ENCODE measurements at regions not wholly inside any gene's neighbourhood (a gene's known extent, or its start where the extent isn't known, plus 50 kb on each side); places are given as distances from the start of the nearest gene placed in this dataset.

DNA sequence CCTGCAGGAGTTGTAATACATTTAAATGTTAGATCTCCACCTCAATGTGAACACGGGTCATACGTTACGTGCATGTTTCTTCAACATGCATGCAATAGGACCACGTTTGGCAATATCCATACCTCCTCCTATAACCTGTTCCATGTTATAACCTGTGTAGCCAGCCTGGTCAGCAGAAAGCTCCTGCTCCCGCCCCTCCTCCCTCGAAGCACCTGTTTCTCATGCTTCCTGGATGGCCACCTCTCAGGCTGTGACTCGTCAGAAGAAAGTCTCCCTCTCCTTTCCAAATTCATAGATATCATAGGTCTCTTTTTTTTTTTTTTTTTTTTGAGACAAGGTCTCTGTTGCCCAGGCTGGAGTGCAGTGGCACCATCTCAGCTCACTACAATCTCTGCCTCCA is 96.5 kb downstream of the HMX1 start:
- 94 to 98% methylated on average over 7 of the region's 7 CpGs for WGBS, 2 experiments
- Histone ChIP-seq H3K36me3 (ENCODE audit: control insufficient read depth, insufficient read depth, low read length) (no peaks in the 10 kb centered on the region), H3K9me3 (ENCODE audit: control insufficient read depth, low read length) (no peaks in the 10 kb centered on the region), H3K4me3 (ENCODE audit: insufficient read depth, low read depth, low read length) (no peak overlapping the region), H3K27ac (ENCODE audit: insufficient read depth, low read depth, low read length, poor library complexity, severe bottlenecking) (no peak overlapping the region), H3K4me1 (ENCODE audit: control insufficient read depth, insufficient read depth, low read length) (peaks cover 4% of the 10 kb centered on the region), H3K27me3 (ENCODE audit: control insufficient read depth, insufficient read depth, low read length, poor library complexity, severe bottlenecking) (no peaks in the 10 kb centered on the region)

DNA sequence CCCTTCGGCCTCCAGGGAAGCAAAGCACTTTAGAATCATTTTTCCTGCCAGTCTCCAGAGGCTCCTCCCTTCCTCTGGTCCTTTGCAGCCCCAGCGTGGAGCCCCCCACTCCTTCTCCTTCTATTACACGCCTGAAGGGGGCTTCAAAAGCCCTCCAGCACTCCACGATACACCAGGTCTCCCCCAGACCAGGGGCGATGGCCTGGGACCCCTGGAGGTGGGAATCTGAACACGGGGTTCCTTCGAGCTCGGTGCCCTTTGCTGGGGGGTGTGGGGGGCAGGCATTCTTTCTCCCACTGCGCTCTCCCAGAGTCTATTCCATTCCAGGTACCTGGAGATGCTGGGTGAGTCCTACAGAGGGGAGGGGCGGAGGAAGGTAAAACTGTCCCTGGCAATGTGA is 97.6 kb downstream of the HMX1 start:
- Histone ChIP-seq H3K4me1 (ENCODE audit: control insufficient read depth, insufficient read depth, low read length) (peaks cover 4% of the 10 kb centered on the region), H3K9me3 (ENCODE audit: control insufficient read depth, low read length) (no peaks in the 10 kb centered on the region), H3K36me3 (ENCODE audit: control insufficient read depth, insufficient read depth, low read length) (no peaks in the 10 kb centered on the region), H3K27ac (ENCODE audit: insufficient read depth, low read depth, low read length, poor library complexity, severe bottlenecking) (no peak overlapping the region), H3K4me3 (ENCODE audit: insufficient read depth, low read depth, low read length) (no peak overlapping the region), H3K27me3 (ENCODE audit: control insufficient read depth, insufficient read depth, low read length, poor library complexity, severe bottlenecking) (no peaks in the 10 kb centered on the region)
- WGBS, 2 experiments, result 89 to 91% methylated on average over 10 of the region's 10 CpGs

DNA sequence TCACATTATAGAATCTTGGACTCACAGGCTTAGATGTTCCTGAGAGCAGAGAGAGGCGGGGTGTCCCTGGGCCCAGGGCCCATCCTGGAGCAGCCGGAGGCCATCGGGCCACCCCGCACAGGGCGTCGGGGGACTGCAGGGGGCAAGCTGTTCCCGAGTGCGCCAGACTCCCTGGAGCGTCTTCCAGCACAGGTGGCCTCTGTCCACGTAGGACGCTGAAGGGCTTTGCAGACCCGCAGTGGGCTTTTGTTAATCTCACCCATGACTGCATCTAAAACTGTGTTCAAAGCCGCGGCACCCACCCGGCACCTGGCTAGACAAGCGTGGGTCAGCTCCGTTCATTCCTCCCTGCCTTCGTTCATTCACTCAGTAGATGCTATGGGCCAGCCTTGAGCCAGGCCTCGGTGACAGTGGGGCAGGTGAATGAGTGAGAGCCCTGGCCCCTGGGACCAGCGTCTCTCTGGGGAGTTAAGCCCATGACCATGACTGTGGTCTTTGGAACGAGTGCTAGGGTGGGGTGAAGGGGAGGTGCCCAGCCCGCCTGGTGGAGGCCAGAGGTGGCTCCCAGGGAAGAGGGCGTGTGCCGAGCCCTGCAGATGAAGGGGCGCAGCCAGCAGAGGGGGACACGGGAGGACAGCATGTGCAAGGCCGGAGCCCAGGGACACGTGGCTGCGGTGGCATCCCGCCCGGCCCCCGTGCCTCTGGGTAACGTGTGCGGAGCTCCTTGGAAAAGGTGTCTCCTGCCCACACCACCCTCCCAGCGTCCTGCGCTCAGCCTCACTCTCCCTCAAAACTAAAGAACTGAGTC is 98.3 kb downstream of the HMX1 start:
- Histone ChIP-seq H3K4me3 (ENCODE audit: insufficient read depth, low read depth, low read length) (no peak overlapping the region), H3K27me3 (ENCODE audit: control insufficient read depth, insufficient read depth, low read length, poor library complexity, severe bottlenecking) (no peaks in the 10 kb centered on the region), H3K9me3 (ENCODE audit: control insufficient read depth, low read length) (no peaks in the 10 kb centered on the region), H3K36me3 (ENCODE audit: control insufficient read depth, insufficient read depth, low read length) (no peaks in the 10 kb centered on the region), H3K4me1 (ENCODE audit: control insufficient read depth, insufficient read depth, low read length) (peaks cover 4% of the 10 kb centered on the region), H3K27ac (ENCODE audit: insufficient read depth, low read depth, low read length, poor library complexity, severe bottlenecking) (no peak overlapping the region)
- WGBS, 2 experiments, result 91 to 93% methylated on average over 36 of the region's 36 CpGs

DNA sequence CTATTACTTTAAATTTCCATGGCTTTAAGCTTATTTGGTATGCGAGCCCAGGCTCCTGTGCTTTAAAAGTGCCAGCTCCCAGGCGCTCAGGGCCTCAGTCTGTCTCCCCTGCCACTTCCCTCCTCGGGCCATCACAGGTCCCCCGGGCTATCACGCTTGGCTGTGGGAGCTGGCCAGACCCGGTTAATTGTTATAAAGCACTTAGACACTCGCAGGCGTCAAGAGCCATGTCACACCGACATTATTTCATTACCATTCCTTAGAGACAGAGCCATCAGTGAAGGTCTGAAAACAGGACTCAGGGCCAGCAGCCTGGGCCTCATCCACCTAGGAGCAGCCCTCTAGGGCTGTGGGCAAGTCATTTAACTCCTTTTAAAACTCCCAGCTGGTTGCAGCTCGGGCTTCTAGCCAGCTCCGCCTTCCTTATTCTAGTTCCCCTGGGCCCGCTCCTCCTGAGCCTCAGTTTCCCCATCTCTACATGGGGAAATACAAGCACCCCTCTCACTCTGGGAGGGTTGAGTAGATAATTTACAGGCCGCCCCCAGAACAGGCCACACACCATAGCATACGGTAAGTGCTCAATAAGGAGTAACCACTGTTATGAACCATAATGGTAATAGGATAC is 99.0 kb downstream of the HMX1 start:
- Histone ChIP-seq H3K36me3 (ENCODE audit: control insufficient read depth, insufficient read depth, low read length) (no peaks in the 10 kb centered on the region), H3K4me1 (ENCODE audit: control insufficient read depth, insufficient read depth, low read length) (peaks cover 4% of the 10 kb centered on the region), H3K27ac (ENCODE audit: insufficient read depth, low read depth, low read length, poor library complexity, severe bottlenecking) (no peak overlapping the region), H3K9me3 (ENCODE audit: control insufficient read depth, low read length) (no peaks in the 10 kb centered on the region), H3K27me3 (ENCODE audit: control insufficient read depth, insufficient read depth, low read length, poor library complexity, severe bottlenecking) (no peaks in the 10 kb centered on the region), H3K4me3 (ENCODE audit: insufficient read depth, low read depth, low read length) (no peak overlapping the region)
- 88% methylated on average over 12 to 14 of the region's 14 CpGs for WGBS, 2 experiments

DNA sequence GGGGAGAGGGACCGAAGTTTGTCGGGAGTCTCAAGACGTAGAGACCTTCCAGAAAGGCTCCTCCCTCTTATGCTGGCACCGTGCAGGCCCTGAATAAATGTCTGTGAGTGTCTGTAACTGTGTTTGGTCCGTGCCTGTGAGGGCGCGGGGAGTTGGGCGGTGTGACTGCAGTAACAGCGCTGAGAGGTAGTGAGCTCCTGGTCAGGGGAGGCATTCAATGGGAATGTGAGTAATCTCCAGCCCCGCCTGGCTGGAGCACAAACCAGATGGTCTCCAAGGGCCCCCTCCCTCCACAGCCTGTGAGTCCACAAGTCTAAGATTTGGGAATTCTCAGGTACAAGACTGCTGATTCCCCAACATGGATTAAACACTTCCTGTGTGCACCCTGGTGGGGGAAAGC is 100.0 kb downstream of the HMX1 start:
- H3K4me1 ChIP-seq (ENCODE audit: control insufficient read depth, insufficient read depth, low read length), result peaks cover 4% of the 10 kb centered on the region
- H3K4me3 ChIP-seq (ENCODE audit: insufficient read depth, low read depth, low read length), result no peak overlapping the region
- H3K36me3 ChIP-seq (ENCODE audit: control insufficient read depth, insufficient read depth, low read length), result no peaks in the 10 kb centered on the region
- H3K27me3 ChIP-seq (ENCODE audit: control insufficient read depth, insufficient read depth, low read length, poor library complexity, severe bottlenecking), result no peaks in the 10 kb centered on the region
- no peaks in the 10 kb centered on the region for H3K9me3 ChIP-seq (ENCODE audit: control insufficient read depth, low read length)
- WGBS, 2 experiments, result 88 to 91% methylated on average over 9 of the region's 10 CpGs
- H3K27ac ChIP-seq (ENCODE audit: insufficient read depth, low read depth, low read length, poor library complexity, severe bottlenecking), result no peak overlapping the region

DNA sequence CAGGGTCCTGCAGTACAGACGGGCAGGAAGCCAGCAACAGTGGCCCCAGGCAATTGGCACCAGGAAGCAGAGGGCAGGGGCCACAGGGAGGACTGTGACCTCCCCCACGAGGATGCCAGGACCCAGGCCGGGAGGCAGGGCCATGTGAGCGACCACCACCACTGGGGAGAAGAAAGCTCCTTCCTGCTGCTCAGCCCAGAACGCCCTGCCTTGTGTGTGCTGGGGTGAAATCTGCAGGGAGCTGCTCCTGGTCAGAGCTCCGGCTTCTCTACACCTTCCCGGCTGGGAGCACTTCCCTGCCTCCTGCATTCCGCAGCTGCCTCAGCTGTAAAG is 100.4 kb downstream of the HMX1 start:
- Histone ChIP-seq H3K4me1 (ENCODE audit: control insufficient read depth, insufficient read depth, low read length) (peaks cover 4% of the 10 kb centered on the region), H3K9me3 (ENCODE audit: control insufficient read depth, low read length) (no peaks in the 10 kb centered on the region), H3K4me3 (ENCODE audit: insufficient read depth, low read depth, low read length) (no peak overlapping the region), H3K27ac (ENCODE audit: insufficient read depth, low read depth, low read length, poor library complexity, severe bottlenecking) (no peak overlapping the region), H3K36me3 (ENCODE audit: control insufficient read depth, insufficient read depth, low read length) (no peaks in the 10 kb centered on the region), H3K27me3 (ENCODE audit: control insufficient read depth, insufficient read depth, low read length, poor library complexity, severe bottlenecking) (no peaks in the 10 kb centered on the region)
- 31 to 39% methylated on average over 8 of the region's 8 CpGs for WGBS, 2 experiments

DNA sequence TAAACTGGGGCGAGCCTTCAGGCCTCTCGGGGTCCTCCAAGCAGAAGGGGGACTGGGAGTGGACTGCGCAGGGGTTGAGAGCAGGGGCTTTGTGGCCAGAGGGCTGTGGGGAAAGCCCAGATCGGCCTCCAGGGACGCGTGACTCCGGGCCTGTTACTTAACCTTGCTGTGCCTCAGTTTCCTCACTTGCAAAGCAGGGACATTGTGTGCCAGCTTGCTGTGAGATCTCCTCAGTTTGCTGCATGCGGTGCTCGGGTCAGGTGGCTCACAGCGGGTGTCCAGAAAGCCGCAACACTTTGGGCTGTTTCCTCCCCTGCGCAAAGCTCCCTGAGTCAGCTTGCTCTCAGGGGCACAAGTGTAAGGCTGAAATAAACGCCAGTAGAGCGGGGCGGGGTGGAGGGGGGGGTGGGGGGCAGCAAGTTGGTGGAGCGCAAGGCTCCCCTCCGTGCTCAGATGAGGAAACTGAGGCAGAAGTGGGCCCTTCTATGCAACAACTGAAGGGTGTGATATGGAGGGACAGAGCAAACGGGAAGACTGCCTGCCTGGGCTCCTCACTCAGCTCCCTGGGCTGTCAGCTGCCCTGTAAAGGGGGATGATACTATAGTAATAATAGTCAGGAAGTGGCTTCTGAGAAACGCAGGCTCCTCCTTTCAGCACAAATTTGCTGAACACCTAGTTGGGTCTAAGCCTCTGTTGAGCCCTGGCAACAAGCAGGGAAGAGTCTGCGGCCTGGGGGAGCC is 101.0 kb downstream of the HMX1 start:
- no peaks in the 10 kb centered on the region for H3K9me3 ChIP-seq (ENCODE audit: control insufficient read depth, low read length)
- WGBS, 2 experiments, result 55 to 58% methylated on average over 20 of the region's 20 CpGs
- no peaks in the 10 kb centered on the region for H3K36me3 ChIP-seq (ENCODE audit: control insufficient read depth, insufficient read depth, low read length)
- H3K4me3 ChIP-seq (ENCODE audit: insufficient read depth, low read depth, low read length), result no peak overlapping the region
- H3K27ac ChIP-seq (ENCODE audit: insufficient read depth, low read depth, low read length, poor library complexity, severe bottlenecking), result no peak overlapping the region
- H3K27me3 ChIP-seq (ENCODE audit: control insufficient read depth, insufficient read depth, low read length, poor library complexity, severe bottlenecking), result no peaks in the 10 kb centered on the region
- peaks cover 4% of the 10 kb centered on the region for H3K4me1 ChIP-seq (ENCODE audit: control insufficient read depth, insufficient read depth, low read length)

DNA sequence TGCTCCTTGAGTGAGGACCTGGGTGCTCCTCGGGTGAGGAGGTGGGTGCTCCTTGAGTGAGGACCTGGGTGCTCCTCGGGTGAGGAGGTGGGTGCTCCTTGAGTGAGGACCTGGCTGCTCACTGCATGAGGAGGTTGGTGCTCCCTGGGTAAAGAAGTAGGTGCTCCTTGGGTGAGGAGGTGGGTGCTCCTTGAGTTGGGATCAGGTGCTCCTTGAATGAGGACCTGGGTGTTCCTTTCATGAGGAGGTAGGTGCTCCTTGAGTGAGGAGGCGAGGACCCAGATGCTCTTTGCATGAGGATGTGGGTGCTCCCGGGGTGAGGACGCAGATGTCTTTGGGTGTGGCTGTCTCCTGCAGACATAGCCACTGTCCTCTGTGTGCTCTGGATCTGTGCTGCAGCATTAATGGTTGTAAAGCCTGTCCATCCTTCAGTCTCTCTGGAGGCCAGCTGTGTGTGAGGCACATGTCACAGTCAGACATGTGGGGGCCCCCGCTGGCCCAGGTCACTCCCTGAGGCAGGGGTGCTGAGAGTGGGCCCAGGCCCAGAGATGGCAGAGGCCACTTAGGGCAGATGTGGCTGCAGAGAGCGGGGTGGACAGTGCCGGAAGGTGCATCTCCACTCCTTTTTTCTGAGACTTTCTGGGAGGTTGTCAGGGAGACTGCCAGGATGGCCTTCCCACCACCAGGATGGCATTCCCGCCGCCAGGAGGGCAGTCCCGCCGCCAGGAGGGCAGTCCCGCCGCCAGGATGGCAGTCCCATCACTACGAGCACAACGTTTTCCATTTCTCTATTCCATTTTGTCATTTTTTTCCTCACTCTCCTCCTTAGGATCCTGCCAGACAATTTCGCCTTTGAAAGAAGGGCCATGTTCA is 101.8 kb downstream of the HMX1 start:
- peaks cover 4% of the 10 kb centered on the region for H3K4me1 ChIP-seq (ENCODE audit: control insufficient read depth, insufficient read depth, low read length)
- WGBS, 2 experiments, result 84 to 90% methylated on average over 17 of the region's 17 CpGs
- no peak overlapping the region for H3K27ac ChIP-seq (ENCODE audit: insufficient read depth, low read depth, low read length, poor library complexity, severe bottlenecking)
- no peaks in the 10 kb centered on the region for H3K36me3 ChIP-seq (ENCODE audit: control insufficient read depth, insufficient read depth, low read length)
- H3K9me3 ChIP-seq (ENCODE audit: control insufficient read depth, low read length), result no peaks in the 10 kb centered on the region
- H3K4me3 ChIP-seq (ENCODE audit: insufficient read depth, low read depth, low read length), result no peak overlapping the region
- H3K27me3 ChIP-seq (ENCODE audit: control insufficient read depth, insufficient read depth, low read length, poor library complexity, severe bottlenecking), result no peaks in the 10 kb centered on the region

DNA sequence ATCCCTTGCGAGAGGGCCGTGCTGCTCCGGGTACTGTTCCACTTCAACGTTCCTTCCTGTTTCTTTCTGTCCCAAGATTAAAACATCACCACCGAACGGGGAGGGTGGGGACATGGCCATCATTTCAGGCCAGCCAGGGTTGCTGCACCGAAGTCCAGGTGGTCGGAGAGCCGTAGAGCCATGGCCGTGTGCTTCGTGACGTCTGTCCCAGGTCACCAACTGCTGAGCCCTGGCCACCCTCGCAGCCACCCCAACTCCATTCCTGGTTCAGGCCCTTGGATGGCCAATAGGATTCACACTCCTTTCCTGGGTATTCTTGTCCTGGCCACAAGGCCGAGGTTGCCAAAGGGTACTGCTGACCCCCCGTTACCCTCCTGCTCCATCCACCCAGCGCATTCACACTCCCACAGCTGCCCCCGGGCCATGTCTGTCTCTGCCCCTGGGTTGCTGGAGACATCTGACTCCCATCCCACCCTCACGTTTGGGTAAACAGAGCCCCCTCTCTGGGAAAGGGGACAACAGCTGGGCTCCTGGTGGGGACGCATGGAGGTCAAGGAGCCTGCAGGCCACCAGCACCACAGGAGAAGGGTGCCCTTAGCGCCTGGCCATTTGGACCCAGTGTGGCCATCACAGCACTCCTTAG is 103.2 kb downstream of the HMX1 start:
- Histone ChIP-seq H3K27me3 (ENCODE audit: control insufficient read depth, insufficient read depth, low read length, poor library complexity, severe bottlenecking) (no peaks in the 10 kb centered on the region), H3K4me3 (ENCODE audit: insufficient read depth, low read depth, low read length) (no peak overlapping the region), H3K36me3 (ENCODE audit: control insufficient read depth, insufficient read depth, low read length) (no peaks in the 10 kb centered on the region), H3K27ac (ENCODE audit: insufficient read depth, low read depth, low read length, poor library complexity, severe bottlenecking) (no peak overlapping the region), H3K4me1 (ENCODE audit: control insufficient read depth, insufficient read depth, low read length) (peaks cover 4% of the 10 kb centered on the region), H3K9me3 (ENCODE audit: control insufficient read depth, low read length) (no peaks in the 10 kb centered on the region)
- 95 to 97% methylated on average over 20 of the region's 20 CpGs for WGBS, 2 experiments

Measured in ectodermal cell (in vitro differentiated cells).